HG03280 (cell line): ENCODE measurements at regions not wholly inside any gene's neighbourhood (a gene's known extent, or its start where the extent isn't known, plus 50 kb on each side); places are given as distances from the start of the nearest gene placed in this dataset.
"Not testable (repeated sequence)": the region's sequence is repeated elsewhere in the genome, so short reads cannot be mapped to it uniquely, and the experiment has no call there.

Experiments used
- ATAC-seq: cut with Tn5 transposase; IDR thresholded peaks from one replicate; pipeline ENCODE4 v1.9.1; 2021; ENCODE audit warnings: mild to moderate bottlenecking, moderate library complexity; ENCODE audit not compliant: unreplicated experiment

DNA sequence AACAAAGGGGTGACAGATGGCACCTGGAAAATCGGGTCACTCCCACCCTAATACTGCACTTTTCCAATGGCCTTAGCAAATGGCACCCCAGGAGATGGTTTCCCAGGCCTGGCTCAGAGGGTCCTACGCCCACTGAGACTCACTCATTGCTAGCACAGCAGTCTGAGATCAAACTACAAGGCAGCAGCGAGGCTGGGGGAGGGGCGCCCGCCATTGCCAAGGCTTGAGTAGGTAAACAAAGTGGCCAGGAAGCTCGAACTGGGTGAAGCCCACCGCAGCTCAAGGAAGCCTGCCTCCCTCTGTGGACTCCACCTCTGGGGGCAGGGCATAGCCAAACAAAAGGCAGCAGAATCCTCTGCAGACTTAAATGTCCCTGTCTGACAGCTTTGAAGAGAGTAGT is 467.2 kb downstream of the EPHA7 start:
- ATAC-seq, result not testable (repeated sequence)

DNA sequence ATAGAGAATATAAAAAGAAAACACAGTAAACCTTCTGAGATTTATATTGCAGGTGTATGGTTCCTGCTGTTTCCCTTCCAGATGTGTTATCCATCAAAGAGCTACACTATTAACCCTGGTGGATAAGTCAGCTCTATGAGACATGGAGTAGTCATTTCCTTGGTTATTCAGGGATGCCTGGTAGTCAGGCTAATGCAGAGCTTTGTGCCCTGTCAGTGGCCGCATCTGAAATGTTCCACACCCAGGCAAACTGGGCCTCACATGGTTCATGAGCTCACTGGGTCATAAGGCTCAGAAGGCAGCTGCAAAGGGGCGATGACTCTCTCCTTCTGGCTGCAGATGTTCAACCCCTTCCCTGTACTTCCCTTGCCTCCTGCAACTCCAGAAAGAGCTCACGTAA is 473.6 kb downstream of the EPHA7 start:
- ATAC-seq, result no peak

GRCh38 chr6:92944132-92944531 is 475.2 kb downstream of the EPHA7 start:
- ATAC-seq, result no peak

- no peak for ATAC-seq
Observed at GRCh38 chr6:92942549-92942948, 476.8 kb downstream of the EPHA7 start.

GRCh38 chr6:92934625-92935024 is 484.7 kb downstream of the EPHA7 start:
- ATAC-seq, result no peak

GRCh38 chr6:92930171-92930570 is 489.2 kb downstream of the EPHA7 start:
- ATAC-seq, result no peak

GRCh38 chr6:92922216-92922806 is 497.0 kb downstream of the EPHA7 start:
- no peak for ATAC-seq

DNA sequence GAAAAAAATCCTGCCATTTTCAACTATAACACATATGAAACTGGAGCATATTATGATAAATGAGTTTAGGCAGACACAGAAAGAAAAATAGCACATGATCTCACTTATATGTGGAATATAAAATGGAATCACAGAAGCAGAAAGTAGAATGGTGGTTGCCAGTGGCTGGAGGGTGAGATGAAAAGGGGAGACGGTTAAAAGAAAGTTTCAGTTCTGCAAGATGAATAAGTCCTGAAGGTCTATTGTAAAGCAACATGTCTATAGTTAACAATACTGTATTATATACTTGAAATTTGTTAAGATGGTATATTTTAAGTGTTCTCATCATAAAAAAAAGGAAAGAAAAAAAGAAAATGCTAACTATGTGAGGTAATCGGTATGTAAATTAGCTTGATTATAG is 503.9 kb downstream of the EPHA7 start:
- no peak for ATAC-seq

- ATAC-seq, result no peak
Observed at GRCh38 chr6:92911301-92911700, 508.1 kb downstream of the EPHA7 start.

GRCh38 chr6:92910646-92911045 is 508.7 kb downstream of the EPHA7 start:
- no peak for ATAC-seq

- ATAC-seq, result no peak
Observed at GRCh38 chr6:92906385-92906784, 513.0 kb downstream of the EPHA7 start.

DNA sequence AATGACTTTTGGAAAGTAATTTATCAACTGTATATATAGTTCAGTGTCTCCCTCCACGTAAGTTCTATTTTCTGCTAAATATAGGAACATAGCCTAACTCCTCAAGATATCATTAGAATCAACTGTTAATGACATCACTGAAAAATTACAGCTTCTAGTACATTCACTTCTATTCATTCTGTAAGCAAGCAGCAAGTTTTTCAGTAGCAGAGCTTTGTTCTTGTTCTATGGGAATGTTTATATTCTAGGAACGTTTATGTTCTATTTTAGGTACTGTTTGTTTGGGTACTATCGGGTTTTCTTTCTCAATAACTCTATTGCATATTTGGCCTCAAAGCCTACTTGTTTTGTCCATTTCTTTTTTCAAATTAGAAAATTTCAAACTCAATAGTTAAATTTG is 525.6 kb downstream of the EPHA7 start:
- ATAC-seq, result no peak

- no peak for ATAC-seq
Observed at GRCh38 chr6:92892626-92893170, 526.7 kb downstream of the EPHA7 start.

GRCh38 chr6:92888316-92888715 is 531.0 kb downstream of the EPHA7 start:
- no peak for ATAC-seq

GRCh38 chr6:92887871-92888270 is 531.5 kb downstream of the EPHA7 start:
- no peak for ATAC-seq

- no peak for ATAC-seq
Observed at GRCh38 chr6:92879526-92879925, 539.8 kb downstream of the EPHA7 start.

DNA sequence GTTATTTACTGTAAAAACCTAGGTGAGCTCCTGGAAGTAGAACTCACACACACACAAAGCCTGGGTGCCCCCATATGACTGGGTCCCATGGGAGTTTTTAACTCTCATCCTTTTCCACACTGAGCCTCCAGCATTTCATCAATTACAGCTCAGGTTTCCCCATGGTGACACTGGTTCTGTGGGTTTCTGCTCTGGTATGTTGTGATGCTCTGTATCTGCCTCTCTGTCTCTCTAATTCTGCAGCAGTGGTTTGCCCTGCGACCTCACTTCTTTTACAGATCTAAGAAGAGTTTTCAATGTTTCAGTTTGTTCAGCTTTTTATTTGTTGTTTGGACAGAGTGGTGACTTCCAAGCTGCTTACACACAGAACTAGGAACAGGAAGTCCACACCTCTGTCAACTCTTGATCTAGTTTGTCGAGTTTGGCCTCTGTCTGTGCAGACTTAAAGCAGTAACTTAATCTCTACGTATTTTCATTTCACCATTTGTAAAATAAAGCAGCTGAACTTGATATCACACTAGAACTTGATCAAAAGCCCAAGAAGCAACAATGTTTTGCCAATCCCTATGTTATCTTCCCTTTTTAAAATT is 554.3 kb downstream of the EPHA7 start:
- ATAC-seq, result no peak

DNA sequence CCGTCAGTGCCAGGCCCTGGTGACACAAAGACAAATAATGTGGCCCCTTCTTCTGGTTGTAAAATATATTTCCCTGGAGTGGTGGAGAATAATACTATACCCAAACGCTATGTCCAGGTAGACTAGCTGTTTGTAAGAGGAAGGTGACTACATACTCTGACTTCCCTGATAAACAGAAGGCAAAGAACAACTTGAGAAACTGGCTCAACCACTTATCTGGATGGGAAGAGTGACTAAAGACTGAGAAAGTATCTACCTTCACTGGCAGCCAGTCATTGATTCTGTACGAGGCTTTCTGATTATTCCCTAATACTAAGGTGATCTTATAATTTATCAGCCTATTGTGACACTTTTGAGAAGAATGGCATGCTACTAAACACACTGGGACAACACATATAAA is 569.7 kb downstream of the EPHA7 start:
- ATAC-seq, result no peak

GRCh38 chr6:92848901-92849300 is 570.5 kb downstream of the EPHA7 start:
- ATAC-seq, result no peak

GRCh38 chr6:92848459-92848858 is 570.9 kb downstream of the EPHA7 start:
- no peak for ATAC-seq

DNA sequence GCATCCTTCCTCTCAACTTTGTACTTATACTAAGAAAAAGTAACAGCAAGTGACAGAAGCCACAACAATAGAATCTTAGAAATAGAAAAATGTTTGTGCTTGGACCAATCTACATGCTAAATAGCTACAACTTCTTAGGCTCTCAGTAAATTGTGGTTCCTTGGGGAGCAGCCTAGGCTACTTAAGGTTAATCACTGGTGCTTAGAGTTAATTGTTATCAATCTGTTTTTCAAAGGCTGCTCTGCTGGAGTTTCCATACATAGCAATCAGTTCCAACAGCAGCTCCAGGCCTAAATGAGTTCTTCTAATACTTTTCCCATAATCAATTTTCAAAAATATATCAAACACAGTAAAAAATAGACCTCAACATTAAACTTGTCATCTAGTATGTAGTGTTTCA is 571.4 kb downstream of the EPHA7 start:
- no peak for ATAC-seq

GRCh38 chr6:92840246-92840930 is 579.0 kb downstream of the EPHA7 start:
- no peak for ATAC-seq
